Prostate gland (tissue), 2 donors: ENCODE measurements at regions not wholly inside any gene's neighbourhood (a gene's known extent, or its start where the extent isn't known, plus 50 kb on each side); places are given as distances from the start of the nearest gene placed in this dataset.

Source experiments
- POLR2A ChIP-seq: fragments of 450-650 bp; IDR thresholded peaks from one replicate; pipeline ENCODE4 v1.6.1; 2016; ENCODE audit warnings: antibody characterized with exemption, mild to moderate bottlenecking
- TF ChIP-seq, protein P1 (sequence below), 4 experiments: fragments of 200-600 bp in 2 of 4; fragments of 450-650 bp in 2 of 4; sonication (generic) in 2 of 4; IDR thresholded peaks; 1 replicate in 3 of 4; 2 replicates in 1 of 4; pipeline ENCODE4 v1.5.1; 2016 to 2019; ENCODE audit warnings: antibody characterized with exemption in 4 of 4, mild to moderate bottlenecking in 2 of 4, moderate library complexity in 2 of 4

- TF ChIP-seq, protein P1, sequence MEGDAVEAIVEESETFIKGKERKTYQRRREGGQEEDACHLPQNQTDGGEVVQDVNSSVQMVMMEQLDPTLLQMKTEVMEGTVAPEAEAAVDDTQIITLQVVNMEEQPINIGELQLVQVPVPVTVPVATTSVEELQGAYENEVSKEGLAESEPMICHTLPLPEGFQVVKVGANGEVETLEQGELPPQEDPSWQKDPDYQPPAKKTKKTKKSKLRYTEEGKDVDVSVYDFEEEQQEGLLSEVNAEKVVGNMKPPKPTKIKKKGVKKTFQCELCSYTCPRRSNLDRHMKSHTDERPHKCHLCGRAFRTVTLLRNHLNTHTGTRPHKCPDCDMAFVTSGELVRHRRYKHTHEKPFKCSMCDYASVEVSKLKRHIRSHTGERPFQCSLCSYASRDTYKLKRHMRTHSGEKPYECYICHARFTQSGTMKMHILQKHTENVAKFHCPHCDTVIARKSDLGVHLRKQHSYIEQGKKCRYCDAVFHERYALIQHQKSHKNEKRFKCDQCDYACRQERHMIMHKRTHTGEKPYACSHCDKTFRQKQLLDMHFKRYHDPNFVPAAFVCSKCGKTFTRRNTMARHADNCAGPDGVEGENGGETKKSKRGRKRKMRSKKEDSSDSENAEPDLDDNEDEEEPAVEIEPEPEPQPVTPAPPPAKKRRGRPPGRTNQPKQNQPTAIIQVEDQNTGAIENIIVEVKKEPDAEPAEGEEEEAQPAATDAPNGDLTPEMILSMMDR (IDR thresholded peaks at IDR 0.05), result no peak
- TF ChIP-seq POLR2A, result no peak
Observed at GRCh38 chr2:41735006-41735405, 312.8 kb upstream of the PKDCC start.
